ENCODE measurements at regions not wholly inside any gene's neighbourhood (a gene's known extent, or its start where the extent isn't known, plus 50 kb on each side); places are given as distances from the start of the nearest gene placed in this dataset.

DNA sequence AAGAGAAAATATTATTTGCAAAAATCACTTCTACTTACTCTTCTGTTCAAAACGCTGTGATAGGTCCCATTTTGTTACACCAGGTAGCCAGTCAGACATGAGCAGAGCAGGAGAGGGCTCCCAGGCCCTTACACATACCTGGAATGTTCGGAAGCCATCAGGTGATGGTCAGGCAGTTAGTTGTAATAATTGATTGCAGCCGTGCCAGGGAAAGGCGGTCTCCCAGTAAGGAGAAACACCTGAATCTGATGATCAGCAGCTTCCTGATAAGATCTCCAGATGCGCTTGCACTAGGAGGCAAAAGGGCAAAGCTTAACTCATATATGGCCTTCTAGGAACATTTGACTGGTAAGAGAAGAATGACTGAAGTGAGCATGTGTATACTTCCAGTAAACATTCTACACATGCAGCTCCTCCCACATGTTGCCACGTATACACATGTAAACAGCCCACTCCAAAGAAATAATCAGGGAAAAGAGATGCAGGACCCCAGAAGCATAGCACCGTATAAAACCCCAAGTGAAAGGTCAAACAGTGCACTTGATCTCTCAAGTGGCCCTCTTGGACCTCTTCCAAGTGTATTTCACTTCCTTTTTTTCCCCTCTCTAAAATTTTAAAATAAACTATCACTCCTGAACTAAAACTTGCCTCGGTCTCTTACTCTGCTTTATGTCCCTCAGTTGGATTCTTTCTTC lies 1338.0 kb downstream of the FSTL5 start:
- TF ChIP-seq, protein P1, sequence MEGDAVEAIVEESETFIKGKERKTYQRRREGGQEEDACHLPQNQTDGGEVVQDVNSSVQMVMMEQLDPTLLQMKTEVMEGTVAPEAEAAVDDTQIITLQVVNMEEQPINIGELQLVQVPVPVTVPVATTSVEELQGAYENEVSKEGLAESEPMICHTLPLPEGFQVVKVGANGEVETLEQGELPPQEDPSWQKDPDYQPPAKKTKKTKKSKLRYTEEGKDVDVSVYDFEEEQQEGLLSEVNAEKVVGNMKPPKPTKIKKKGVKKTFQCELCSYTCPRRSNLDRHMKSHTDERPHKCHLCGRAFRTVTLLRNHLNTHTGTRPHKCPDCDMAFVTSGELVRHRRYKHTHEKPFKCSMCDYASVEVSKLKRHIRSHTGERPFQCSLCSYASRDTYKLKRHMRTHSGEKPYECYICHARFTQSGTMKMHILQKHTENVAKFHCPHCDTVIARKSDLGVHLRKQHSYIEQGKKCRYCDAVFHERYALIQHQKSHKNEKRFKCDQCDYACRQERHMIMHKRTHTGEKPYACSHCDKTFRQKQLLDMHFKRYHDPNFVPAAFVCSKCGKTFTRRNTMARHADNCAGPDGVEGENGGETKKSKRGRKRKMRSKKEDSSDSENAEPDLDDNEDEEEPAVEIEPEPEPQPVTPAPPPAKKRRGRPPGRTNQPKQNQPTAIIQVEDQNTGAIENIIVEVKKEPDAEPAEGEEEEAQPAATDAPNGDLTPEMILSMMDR (conservative IDR thresholded peaks at IDR 0.05; ENCODE audit: low read depth, low read length): no peak
- no peak for TF ChIP-seq EZH2 (IDR thresholded peaks at IDR 0.05; ENCODE audit: borderline replicate concordance, low read depth, low read length, poor library complexity, severe bottlenecking)

All from A673 (cell line).